Glutamatergic neuron (in vitro differentiated cells): ENCODE measurements at regions not wholly inside any gene's neighbourhood (a gene's known extent, or its start where the extent isn't known, plus 50 kb on each side); places are given as distances from the start of the nearest gene placed in this dataset.

Experiments
- DNase-seq: peaks from one replicate; pipeline ENCODE4 v3.0.0; 2022
- H3K27ac Mint-ChIP-seq: one replicate; pipeline ENCODE4 v1.8.0; 2020; ENCODE audit warnings: mild to moderate bottlenecking, mixed read lengths, inconsistent platforms; ENCODE audit not compliant: unreplicated experiment
- H3K27me3 Mint-ChIP-seq: one replicate; pipeline ENCODE4 v1.8.0; 2020; ENCODE audit warnings: mild to moderate bottlenecking, moderate library complexity, mixed read lengths, inconsistent platforms; ENCODE audit not compliant: unreplicated experiment
- H3K36me3 Mint-ChIP-seq: one replicate; pipeline ENCODE4 v1.8.0; 2020; ENCODE audit warnings: mild to moderate bottlenecking, mixed read lengths, inconsistent platforms; ENCODE audit not compliant: unreplicated experiment
- H3K4me1 Mint-ChIP-seq: one replicate; pipeline ENCODE4 v1.8.0; 2020; ENCODE audit warnings: mild to moderate bottlenecking, low read depth, mixed read lengths, inconsistent platforms; ENCODE audit not compliant: unreplicated experiment
- H3K4me3 Mint-ChIP-seq: one replicate; pipeline ENCODE4 v1.8.0; 2020; ENCODE audit warnings: mild to moderate bottlenecking, mixed read lengths, inconsistent platforms; ENCODE audit not compliant: unreplicated experiment
- H3K9me3 Mint-ChIP-seq: one replicate; pipeline ENCODE4 v1.8.0; 2020; ENCODE audit warnings: mild to moderate bottlenecking, moderate library complexity, mixed read lengths, inconsistent platforms; ENCODE audit not compliant: unreplicated experiment
- TF ChIP-seq, protein P1 (sequence below): fragments of 200-600 bp; sonication (generic); IDR thresholded peaks from one replicate; pipeline ENCODE4 v1.5.0; 2021; ENCODE audit not compliant: partially characterized antibody, unreplicated experiment

DNA sequence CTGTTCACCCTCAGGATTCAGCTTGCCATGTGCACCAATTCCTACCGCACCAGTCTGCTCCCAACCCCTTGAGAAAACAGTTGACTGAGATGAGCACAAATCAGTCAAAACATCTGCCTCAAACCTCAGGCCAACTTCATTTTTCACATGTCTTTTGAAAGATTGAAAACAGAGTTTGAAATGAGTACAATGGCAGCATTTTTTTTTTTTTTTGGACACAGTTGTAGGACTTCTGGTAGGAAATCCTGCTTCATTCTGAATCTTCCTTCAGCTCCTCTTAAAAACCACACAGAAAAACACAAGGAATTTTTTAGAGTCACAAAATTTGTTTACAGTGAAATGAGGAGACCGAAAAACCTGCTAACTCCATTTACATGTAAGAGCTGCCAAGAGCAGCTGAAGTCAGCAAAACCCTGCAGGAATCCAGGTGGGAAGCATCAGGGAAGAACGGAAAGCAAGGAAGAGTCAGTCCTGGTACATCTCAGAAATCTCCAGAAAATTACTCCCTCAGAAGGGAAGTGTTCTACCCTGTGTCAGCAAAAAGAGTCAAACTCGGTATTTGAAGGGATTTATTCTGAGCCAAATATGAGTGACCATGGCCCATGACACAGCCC lies 100.3 kb upstream of the TMTC1 start:
- Mint-ChIP-seq H3K4me3 (no peak overlapping the region), H3K4me1 (peaks cover 4% of the 10 kb centered on the region), H3K9me3 (peaks cover 11% of the 10 kb centered on the region), H3K27ac (no peak overlapping the region), H3K36me3 (peaks cover 8% of the 10 kb centered on the region), H3K27me3 (no peaks in the 10 kb centered on the region)
- DNase-seq = no peak
- TF ChIP-seq, protein P1, sequence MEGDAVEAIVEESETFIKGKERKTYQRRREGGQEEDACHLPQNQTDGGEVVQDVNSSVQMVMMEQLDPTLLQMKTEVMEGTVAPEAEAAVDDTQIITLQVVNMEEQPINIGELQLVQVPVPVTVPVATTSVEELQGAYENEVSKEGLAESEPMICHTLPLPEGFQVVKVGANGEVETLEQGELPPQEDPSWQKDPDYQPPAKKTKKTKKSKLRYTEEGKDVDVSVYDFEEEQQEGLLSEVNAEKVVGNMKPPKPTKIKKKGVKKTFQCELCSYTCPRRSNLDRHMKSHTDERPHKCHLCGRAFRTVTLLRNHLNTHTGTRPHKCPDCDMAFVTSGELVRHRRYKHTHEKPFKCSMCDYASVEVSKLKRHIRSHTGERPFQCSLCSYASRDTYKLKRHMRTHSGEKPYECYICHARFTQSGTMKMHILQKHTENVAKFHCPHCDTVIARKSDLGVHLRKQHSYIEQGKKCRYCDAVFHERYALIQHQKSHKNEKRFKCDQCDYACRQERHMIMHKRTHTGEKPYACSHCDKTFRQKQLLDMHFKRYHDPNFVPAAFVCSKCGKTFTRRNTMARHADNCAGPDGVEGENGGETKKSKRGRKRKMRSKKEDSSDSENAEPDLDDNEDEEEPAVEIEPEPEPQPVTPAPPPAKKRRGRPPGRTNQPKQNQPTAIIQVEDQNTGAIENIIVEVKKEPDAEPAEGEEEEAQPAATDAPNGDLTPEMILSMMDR = no peak

GRCh38 chr12:29883525-29883924 lies 99.8 kb upstream of the TMTC1 start:
- no peak overlapping the region for H3K4me3 Mint-ChIP-seq
- TF ChIP-seq, protein P1 = no peak
- no peaks in the 10 kb centered on the region for H3K27me3 Mint-ChIP-seq
- DNase-seq = no peak
- H3K36me3 Mint-ChIP-seq = peaks cover 8% of the 10 kb centered on the region
- peaks cover 4% of the 10 kb centered on the region for H3K4me1 Mint-ChIP-seq
- peaks cover 11% of the 10 kb centered on the region for H3K9me3 Mint-ChIP-seq
- no peak overlapping the region for H3K27ac Mint-ChIP-seq

DNA sequence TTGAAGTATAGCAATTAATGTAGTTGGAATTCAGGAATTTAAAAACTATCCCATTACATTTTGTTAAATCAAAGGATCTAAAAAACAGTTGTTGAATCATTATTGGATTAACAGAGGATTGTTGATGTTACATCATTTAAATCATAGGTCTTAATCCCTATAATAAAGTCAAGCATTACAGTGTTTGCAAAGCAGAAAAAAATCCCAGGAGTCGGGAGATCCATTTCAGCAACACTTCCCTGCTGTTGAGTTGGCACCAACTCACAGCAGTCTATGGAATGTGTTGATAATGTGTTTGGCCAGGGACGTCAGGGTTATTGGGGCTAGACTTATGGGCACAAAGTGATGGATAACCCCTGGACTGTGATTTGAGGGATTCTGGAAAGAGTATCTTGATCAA lies 99.1 kb upstream of the TMTC1 start:
- TF ChIP-seq, protein P1 = no peak
- Mint-ChIP-seq H3K36me3 (peaks cover 8% of the 10 kb centered on the region), H3K9me3 (peaks cover 11% of the 10 kb centered on the region), H3K4me3 (no peak overlapping the region), H3K4me1 (peaks cover 4% of the 10 kb centered on the region), H3K27me3 (no peaks in the 10 kb centered on the region), H3K27ac (no peak overlapping the region)
- DNase-seq = no peak

GRCh38 chr12:29880987-29881386 lies 97.2 kb upstream of the TMTC1 start:
- no peak overlapping the region for H3K27ac Mint-ChIP-seq
- DNase-seq = no peak
- TF ChIP-seq, protein P1 = no peak
- H3K27me3 Mint-ChIP-seq = no peaks in the 10 kb centered on the region
- peaks cover 5% of the 10 kb centered on the region for H3K9me3 Mint-ChIP-seq
- H3K4me3 Mint-ChIP-seq = no peak overlapping the region
- H3K4me1 Mint-ChIP-seq = peaks cover 4% of the 10 kb centered on the region
- peaks cover 4% of the 10 kb centered on the region for H3K36me3 Mint-ChIP-seq

- Mint-ChIP-seq H3K9me3 (peaks cover 4% of the 10 kb centered on the region), H3K36me3 (peaks cover 2% of the 10 kb centered on the region), H3K4me3 (no peak overlapping the region), H3K27ac (no peak overlapping the region), H3K27me3 (no peaks in the 10 kb centered on the region), H3K4me1 (peaks cover 4% of the 10 kb centered on the region)
- TF ChIP-seq, protein P1 = no peak
- DNase-seq = no peak
Measured at GRCh38 chr12:29879606-29880308, 96.0 kb upstream of the TMTC1 start.
